Stimulated activated naive CD8-positive, alpha-beta T cell treated with anti-CD3 and anti-CD28 coated beads, Interleukin-15, amount 100 ng/mL, for 72 hours (primary cell): ENCODE measurements at regions not wholly inside any gene's neighbourhood (a gene's known extent, or its start where the extent isn't known, plus 50 kb on each side); places are given as distances from the start of the nearest gene placed in this dataset.
"Not testable (repeated sequence)": the region's sequence is repeated elsewhere in the genome, so short reads cannot be mapped to it uniquely, and the experiment has no call there.

ENCODE experiments used
- ATAC-seq: fragments of 150-1000 bp; cut with Tn5 transposase; 2 replicates; pipeline ENCODE4 v1.10.0; 2021; ENCODE audit warnings: mild to moderate bottlenecking, moderate library complexity
- DNase-seq, 2 donors: peaks; one replicate each; pipeline ENCODE4 v3.0.0; 2021 to 2022
- H3K27ac Mint-ChIP-seq, 2 donors: one replicate each; pipeline ENCODE4 v1.8.0; 2022; ENCODE audit warnings: mild to moderate bottlenecking in 2 of 2, mixed read lengths in 2 of 2, moderate library complexity in 2 of 2
- H3K27me3 Mint-ChIP-seq: one replicate; pipeline ENCODE4 v1.8.0; 2022; ENCODE audit warnings: mixed read lengths
- H3K4me1 Mint-ChIP-seq: one replicate; pipeline ENCODE4 v1.8.0; 2022; ENCODE audit warnings: mild to moderate bottlenecking, mixed read lengths
- H3K4me3 Mint-ChIP-seq, 2 donors: one replicate each; pipeline ENCODE4 v1.8.0; 2022; ENCODE audit warnings: mild to moderate bottlenecking in 2 of 2, mixed read lengths in 2 of 2, moderate library complexity in 1 of 2
- H3K9me3 Mint-ChIP-seq, 2 donors: one replicate each; pipeline ENCODE4 v1.8.0; 2022; ENCODE audit warnings: mixed read lengths in 2 of 2

GRCh38 chr2:228479014-228479413, 297.5 kb upstream of the SPHKAP start:
- Mint-ChIP-seq H3K27me3 (no peaks in the 10 kb centered on the region), H3K4me1 (no peaks in the 10 kb centered on the region), H3K27ac (no peak overlapping the region), H3K9me3 (peaks cover 7 to 9% of the 10 kb centered on the region in 2 donors), H3K4me3 (no peak overlapping the region)
- ATAC-seq (no peak), DNase-seq (no peak)

DNA sequence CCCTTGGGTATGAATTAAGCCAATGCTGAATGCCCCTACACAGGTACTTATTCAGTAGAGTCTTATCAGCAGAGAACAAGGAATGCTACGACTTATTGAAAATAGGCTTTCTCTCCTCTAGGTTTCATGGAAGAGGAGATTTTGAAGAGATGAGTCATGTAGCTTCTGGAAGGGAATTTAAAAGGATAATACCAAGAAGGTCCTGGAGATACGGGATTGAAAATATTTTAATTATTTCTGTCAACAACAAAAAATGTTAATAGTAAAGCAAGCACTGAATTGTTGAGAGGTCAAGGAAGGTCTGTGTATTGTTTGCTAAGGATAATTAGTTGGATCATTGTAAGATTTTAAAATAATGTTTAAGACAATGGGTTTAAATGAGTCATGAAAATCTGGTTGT, 293.0 kb upstream of the SPHKAP start:
- Mint-ChIP-seq H3K4me1 (no peaks in the 10 kb centered on the region), H3K27ac (no peak overlapping the region), H3K4me3 (no peak overlapping the region), H3K27me3 (no peaks in the 10 kb centered on the region), H3K9me3 (peaks cover 14 to 16% of the 10 kb centered on the region in 2 donors)
- no peak for DNase-seq
- ATAC-seq, result no peak

DNA sequence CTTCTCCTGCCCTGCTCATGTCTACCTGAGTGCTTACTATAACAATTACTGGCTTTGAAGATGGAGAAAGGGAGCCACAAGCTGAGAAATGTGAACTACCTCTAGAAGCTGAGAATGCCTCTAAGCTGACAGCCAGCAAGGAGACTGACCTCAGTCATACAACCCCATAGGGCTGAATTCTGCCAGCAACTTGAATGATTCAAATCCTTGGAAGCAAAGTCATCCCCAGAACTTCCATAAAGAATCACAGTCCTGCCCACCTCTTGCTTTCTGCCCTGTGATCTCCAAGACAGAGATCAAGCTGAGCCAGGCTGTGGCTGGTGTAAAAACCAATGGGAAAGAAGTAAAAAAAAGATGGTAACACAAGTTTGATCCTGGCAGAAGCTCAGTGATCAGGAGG, 288.2 kb upstream of the SPHKAP start:
- Mint-ChIP-seq H3K9me3 (peaks cover 13 to 18% of the 10 kb centered on the region in 2 donors), H3K4me3 (no peak overlapping the region), H3K27ac (no peak overlapping the region), H3K27me3 (no peaks in the 10 kb centered on the region), H3K4me1 (no peaks in the 10 kb centered on the region)
- ATAC-seq (no peak), DNase-seq (no peak)

- Mint-ChIP-seq H3K4me1 (no peaks in the 10 kb centered on the region), H3K9me3 (peaks cover 18 to 22% of the 10 kb centered on the region in 2 donors), H3K27ac (no peak overlapping the region), H3K4me3 (no peak overlapping the region), H3K27me3 (no peaks in the 10 kb centered on the region)
- DNase-seq (no peak), ATAC-seq (no peak)
Observed at GRCh38 chr2:228466851-228467250, 285.4 kb upstream of the SPHKAP start.

GRCh38 chr2:228465408-228465807, 283.9 kb upstream of the SPHKAP start:
- no peak for ATAC-seq
- Mint-ChIP-seq H3K4me1 (no peaks in the 10 kb centered on the region), H3K27me3 (no peaks in the 10 kb centered on the region), H3K4me3 (no peak overlapping the region), H3K27ac (no peak overlapping the region), H3K9me3 (peaks cover 15 to 16% of the 10 kb centered on the region in 2 donors)
- no peak for DNase-seq

DNA sequence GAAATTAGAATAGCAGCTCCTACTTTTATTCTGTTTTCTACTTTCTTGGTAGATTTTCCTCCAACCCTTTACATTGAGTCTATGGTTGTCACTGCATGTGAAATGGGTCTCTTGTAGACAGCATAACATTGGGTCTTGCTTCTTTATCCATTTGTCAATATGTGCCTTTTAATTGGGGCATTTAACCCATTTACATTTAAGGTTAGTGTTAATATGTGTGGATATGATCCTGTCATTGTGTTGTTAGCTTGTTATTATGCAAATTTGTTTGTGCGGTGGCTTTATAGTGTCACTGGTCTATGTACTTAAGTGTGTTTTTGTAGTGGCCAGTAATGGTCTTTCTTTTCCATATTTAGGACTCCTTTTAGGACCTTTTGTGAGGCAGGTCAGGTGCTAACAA, 276.9 kb upstream of the SPHKAP start:
- peaks cover 33 to 54% of the 10 kb centered on the region in 2 donors for H3K9me3 Mint-ChIP-seq

DNA sequence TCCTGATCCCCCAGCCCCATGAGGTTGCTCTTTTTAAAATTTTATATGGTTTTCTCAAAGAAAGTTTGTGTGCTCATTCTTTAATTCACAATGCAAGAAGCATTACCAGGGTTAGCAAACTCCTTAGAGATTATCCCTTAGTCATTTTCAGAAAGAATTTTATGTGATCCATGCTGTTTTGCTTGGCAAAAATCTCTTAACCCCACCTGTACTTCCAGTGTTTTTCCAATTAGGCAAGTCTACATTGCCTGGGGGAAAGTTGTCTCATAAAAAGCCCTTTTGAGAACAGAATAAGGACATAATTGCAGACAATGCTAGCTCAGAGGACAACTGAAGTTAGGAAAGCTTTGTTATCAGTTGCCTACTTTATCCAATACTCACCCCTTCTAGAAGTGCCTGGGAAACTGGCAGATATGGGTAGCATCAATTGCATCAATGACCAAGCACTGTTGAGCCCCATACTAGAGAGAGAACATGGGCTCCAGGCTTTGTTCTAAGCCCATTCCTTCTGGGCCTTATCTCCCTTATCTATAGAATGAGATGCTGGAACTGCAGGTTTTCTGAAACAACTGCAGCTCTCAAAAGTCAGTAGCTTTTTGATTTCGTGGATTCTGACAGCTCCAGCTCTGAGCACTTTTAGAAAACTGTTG, 265.9 kb upstream of the SPHKAP start:
- Mint-ChIP-seq H3K27ac (no peak overlapping the region), H3K4me3 (no peak overlapping the region), H3K4me1 (no peaks in the 10 kb centered on the region), H3K9me3 (no peaks in the 10 kb centered on the region), H3K27me3 (no peaks in the 10 kb centered on the region)
- ATAC-seq (no peak), DNase-seq (no peak)

More for the DNA sequence above, 276.9 kb upstream of the SPHKAP start:
- no peaks in the 10 kb centered on the region for H3K27me3 Mint-ChIP-seq
- no peaks in the 10 kb centered on the region for H3K4me1 Mint-ChIP-seq
- no peak overlapping the region for H3K27ac Mint-ChIP-seq
- no peak for ATAC-seq
- no peak overlapping the region for H3K4me3 Mint-ChIP-seq
- DNase-seq, result no peak

- Mint-ChIP-seq H3K9me3 (no peaks in the 10 kb centered on the region), H3K4me1 (no peaks in the 10 kb centered on the region), H3K27ac (no peak overlapping the region), H3K4me3 (no peak overlapping the region), H3K27me3 (no peaks in the 10 kb centered on the region)
- DNase-seq (no peak), ATAC-seq (no peak)
Observed at GRCh38 chr2:228446734-228447133, 265.2 kb upstream of the SPHKAP start.

DNA sequence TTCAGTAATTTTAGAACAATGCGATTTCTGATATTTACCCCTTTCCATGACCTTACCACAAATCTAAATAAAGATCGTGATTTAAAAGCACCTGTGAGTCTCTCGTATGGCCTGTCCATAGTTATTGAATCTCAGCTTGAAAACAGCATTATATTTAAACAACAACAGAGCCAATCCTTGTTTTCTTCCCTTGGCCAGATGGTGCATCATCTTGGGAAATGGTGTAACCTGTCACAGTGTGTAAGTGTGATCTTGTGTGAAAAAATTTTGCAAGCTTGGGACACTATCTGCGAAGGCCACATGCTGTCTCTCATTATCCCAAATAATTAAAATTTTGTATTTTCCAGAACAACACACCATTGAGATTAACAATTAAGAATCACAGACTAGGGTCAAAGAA, 262.7 kb upstream of the SPHKAP start:
- no peaks in the 10 kb centered on the region for H3K4me1 Mint-ChIP-seq
- no peaks in the 10 kb centered on the region for H3K9me3 Mint-ChIP-seq
- no peaks in the 10 kb centered on the region for H3K27me3 Mint-ChIP-seq
- H3K4me3 Mint-ChIP-seq, result no peak overlapping the region
- ATAC-seq (no peak), DNase-seq (no peak)
- no peak overlapping the region for H3K27ac Mint-ChIP-seq

GRCh38 chr2:228433721-228434120, 252.2 kb upstream of the SPHKAP start:
- Mint-ChIP-seq H3K9me3 (peaks cover 14 to 17% of the 10 kb centered on the region in 2 donors), H3K4me3 (no peak overlapping the region), H3K4me1 (no peaks in the 10 kb centered on the region), H3K27ac (no peak overlapping the region), H3K27me3 (no peaks in the 10 kb centered on the region)
- DNase-seq (no peak), ATAC-seq (no peak)

DNA sequence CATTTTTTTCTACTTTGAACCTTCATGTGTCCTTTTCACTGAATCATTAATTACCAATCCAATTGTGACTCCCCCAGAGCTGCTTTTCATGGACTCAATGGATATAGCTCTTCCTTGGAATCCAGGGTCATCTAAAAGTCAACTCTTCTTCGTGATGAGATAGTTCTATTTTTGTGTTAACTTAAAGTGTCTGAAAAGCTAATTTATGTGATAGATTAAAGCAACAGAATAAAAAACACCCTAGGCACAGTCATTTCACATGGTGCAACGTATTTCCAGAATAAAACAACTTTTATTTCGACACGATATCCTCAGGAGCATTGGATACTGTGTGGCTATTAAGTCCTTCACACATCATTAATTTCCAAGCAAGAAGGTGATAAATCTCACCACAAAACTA, 250.6 kb upstream of the SPHKAP start:
- DNase-seq (no peak), ATAC-seq (no peak)
- Mint-ChIP-seq H3K4me1 (no peaks in the 10 kb centered on the region), H3K27ac (no peak overlapping the region), H3K4me3 (no peak overlapping the region), H3K9me3 (peaks cover 28 to 33% of the 10 kb centered on the region in 2 donors), H3K27me3 (no peaks in the 10 kb centered on the region)

- Mint-ChIP-seq H3K4me3 (no peak overlapping the region), H3K4me1 (no peaks in the 10 kb centered on the region), H3K9me3 (peaks cover 29 to 36% of the 10 kb centered on the region in 2 donors), H3K27ac (no peak overlapping the region), H3K27me3 (no peaks in the 10 kb centered on the region)
- DNase-seq (no peak), ATAC-seq (no peak)
Observed at GRCh38 chr2:228430986-228431385, 249.5 kb upstream of the SPHKAP start.

DNA sequence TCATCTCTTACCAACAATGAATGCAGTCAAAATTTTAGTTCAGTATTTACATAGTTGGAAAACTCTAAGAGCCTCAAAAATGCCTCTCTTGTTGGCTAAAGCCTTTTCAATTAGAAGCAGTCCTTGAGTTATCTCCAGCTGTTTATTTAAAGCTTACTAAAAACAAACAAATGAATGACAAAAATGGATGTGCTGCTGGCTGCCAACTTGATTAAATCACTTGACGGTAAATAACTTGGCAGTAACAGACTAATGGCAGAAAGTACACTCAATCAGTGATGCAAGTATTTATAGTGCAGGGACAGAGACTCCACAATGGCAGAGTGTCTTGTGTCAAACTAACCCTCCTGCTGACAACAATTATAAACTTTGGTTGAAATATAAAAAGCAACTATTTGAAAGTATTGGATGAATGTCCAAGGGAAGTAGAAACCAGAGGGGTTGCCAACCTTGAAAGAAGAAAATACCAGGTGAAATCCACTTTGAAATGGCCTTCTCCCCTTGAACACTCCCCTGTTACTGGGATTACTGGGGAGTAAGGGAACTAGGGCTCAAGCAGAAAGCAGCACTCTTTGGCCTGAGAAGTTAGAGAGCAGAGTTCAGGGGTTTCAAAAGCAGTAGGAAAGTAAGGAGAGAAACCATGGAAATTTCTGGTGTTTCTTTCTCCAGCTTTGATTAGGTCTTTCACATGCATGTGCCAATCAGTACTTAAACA, 245.2 kb upstream of the SPHKAP start:
- ATAC-seq (no peak), DNase-seq (no peak)
- Mint-ChIP-seq H3K9me3 (peaks cover 29 to 33% of the 10 kb centered on the region in 2 donors), H3K4me1 (no peaks in the 10 kb centered on the region), H3K27ac (no peak overlapping the region), H3K27me3 (no peaks in the 10 kb centered on the region), H3K4me3 (no peak overlapping the region)

GRCh38 chr2:228425411-228426060, 244.0 kb upstream of the SPHKAP start:
- H3K4me1 Mint-ChIP-seq, H3K4me3 Mint-ChIP-seq, H3K27ac Mint-ChIP-seq, DNase-seq, H3K27me3 Mint-ChIP-seq, ATAC-seq: not testable (repeated sequence)
- peaks cover 22% of the 10 kb centered on the region in 2 donors for H3K9me3 Mint-ChIP-seq

DNA sequence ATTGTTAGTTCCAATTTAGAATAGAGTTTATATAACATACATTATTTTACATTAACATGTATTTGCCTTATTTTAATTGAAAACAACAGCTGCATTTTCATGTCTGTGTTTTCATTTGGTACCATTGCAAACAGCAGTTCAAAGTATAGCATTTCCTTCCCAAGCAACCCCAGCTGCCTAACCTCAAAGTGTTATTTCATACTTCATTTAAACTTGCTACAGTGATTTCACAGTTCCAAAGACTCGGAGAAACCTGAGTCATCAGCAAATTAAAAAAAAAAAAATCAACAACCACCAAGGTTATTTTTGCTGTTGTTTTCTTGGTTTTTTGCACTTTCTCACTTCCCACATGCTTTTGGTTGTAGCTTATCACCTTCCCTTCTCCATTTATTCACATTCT, 236.5 kb upstream of the SPHKAP start:
- no peaks in the 10 kb centered on the region for H3K27me3 Mint-ChIP-seq

DNA sequence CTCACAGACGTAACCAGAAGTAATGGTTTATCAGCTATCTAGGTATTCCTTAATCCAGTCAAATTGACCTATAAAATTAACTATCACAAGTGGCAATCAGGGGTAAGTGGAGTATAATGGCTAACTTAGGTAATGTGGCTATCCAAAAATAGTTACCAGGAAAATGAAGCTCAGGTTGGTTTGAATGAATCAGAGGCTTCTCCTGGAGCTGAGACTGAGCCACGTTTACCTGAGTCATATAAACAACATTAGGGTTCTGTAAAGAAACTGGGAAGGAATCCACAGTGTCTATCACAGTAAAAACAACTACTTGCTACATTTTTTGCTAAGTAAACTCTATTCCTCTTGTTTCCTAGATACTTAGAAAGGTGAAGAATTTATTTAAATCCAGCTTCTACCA, 236.0 kb upstream of the SPHKAP start:
- Mint-ChIP-seq H3K27me3 (no peaks in the 10 kb centered on the region), H3K4me3 (no peak overlapping the region), H3K27ac (no peak overlapping the region), H3K9me3 (peaks cover 6 to 9% of the 10 kb centered on the region in 2 donors), H3K4me1 (no peaks in the 10 kb centered on the region)
- DNase-seq (no peak), ATAC-seq (no peak)

More for the DNA sequence above, 236.5 kb upstream of the SPHKAP start:
- ATAC-seq (no peak), DNase-seq (no peak)
- Mint-ChIP-seq H3K4me3 (no peak overlapping the region), H3K27ac (no peak overlapping the region), H3K4me1 (no peaks in the 10 kb centered on the region), H3K9me3 (peaks cover 6 to 9% of the 10 kb centered on the region in 2 donors)
